Amygdala (tissue), 56 donors: ENCODE measurements at regions not wholly inside any gene's neighbourhood (a gene's known extent, or its start where the extent isn't known, plus 50 kb on each side); places are given as distances from the start of the nearest gene placed in this dataset.

ENCODE experiments used
- DNase-seq, 56 donors: peaks; one replicate each; lab custom pipeline; 2025; lab: John Stamatoyannopoulos, UW

DNA sequence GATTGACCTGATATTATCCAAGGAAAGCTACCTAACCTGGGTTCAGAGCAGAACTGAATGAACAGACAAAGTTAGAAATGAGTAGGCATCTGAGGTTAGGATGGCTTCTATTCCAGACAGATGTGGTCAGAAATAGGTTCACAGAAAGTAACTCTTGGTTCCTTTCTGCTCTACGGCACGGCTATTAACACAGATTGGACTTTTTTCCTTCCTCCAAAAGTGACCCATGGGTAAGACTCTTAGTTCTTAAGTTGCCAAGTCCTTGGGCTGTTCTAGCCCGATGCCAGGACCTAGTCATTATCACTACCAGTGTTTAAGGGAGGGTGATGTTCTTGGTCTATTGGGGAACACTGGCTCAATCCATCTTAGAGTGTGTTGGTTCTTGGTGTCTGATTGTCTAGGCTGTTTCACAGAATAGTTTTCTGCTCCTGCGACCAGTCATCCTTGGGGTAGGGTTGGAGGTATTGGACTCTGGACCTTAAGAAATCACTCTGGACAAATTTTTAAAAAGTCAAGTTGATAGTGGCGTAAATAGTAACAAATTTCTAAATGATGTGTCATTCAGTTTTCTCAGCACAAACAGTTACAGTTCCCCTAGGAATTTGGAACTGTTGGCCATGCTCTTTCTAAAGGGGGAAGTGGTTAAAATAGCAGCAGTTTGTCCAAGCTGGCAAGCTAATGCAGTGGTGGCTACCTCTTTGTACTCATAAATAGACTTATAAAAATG, 60.1 kb upstream of the MYCBP2 start:
- DNase-seq: no peak

GRCh38 chr13:77386046-77386445, 59.2 kb upstream of the MYCBP2 start:
- DNase-seq: no peak

DNA sequence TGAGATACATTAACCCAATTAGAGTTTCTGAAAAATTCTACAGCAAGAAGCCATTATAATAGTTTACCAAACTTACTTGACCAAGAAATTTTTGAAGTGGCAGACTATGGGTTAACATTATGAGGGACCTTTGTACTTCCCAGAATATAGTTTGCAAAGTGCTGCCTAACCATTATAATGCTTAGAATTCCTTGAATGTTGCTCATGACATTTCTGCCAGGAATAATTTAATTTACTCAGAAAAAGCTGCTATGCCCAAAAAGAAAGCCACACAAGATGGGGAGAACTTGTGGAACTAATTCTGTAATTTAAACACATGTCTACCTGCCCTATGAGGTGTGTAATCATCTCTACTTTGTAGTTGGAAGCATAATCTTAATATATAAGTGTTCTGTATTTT, 58.1 kb upstream of the MYCBP2 start:
- no peak for DNase-seq

GRCh38 chr13:77383097-77383496, 56.2 kb upstream of the MYCBP2 start:
- DNase-seq: no peak

GRCh38 chr13:77381059-77381458, 54.2 kb upstream of the MYCBP2 start:
- DNase-seq: no peak

DNA sequence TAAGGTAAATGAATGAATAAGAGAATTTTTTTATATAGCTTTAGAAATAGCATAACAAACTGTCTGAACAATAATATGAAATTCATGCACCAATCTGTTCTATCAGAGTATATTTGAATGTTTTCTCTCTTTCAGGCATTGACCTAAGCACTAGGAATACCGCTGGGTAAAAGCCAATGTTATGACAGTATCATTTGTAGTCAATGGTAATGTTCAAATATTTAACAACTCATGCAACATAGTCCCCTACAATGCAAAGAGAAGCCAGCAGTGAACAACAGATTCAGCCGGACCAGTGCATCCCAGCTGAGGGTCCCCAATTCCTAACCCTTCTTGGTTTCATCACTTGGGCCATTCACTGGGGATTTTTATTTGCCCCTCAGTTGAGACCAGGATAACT, 52.6 kb upstream of the MYCBP2 start:
- DNase-seq: no peak

DNA sequence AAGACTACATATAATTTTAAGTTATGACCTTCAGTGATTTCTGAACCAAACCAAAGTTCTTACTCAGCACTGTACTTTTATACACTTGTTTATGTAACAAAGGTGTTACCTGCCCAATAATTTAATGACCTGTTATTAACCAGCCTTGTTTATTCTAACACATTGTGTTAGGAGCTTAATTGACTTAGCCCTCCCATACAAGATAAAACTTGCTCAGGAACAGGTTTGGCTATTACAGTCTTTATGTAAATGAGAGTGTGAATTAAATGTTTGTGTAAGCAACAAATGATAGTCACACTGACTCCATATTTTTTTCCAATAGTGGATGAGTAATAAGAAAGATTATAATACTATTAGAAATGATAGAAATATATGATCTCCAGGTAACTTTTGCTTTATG, 51.8 kb upstream of the MYCBP2 start:
- DNase-seq: no peak

GRCh38 chr13:77377016-77377415, 50.1 kb upstream of the MYCBP2 start:
- no peak for DNase-seq
